ENCODE measurements at regions not wholly inside any gene's neighbourhood (a gene's known extent, or its start where the extent isn't known, plus 50 kb on each side); places are given as distances from the start of the nearest gene placed in this dataset.

DNA sequence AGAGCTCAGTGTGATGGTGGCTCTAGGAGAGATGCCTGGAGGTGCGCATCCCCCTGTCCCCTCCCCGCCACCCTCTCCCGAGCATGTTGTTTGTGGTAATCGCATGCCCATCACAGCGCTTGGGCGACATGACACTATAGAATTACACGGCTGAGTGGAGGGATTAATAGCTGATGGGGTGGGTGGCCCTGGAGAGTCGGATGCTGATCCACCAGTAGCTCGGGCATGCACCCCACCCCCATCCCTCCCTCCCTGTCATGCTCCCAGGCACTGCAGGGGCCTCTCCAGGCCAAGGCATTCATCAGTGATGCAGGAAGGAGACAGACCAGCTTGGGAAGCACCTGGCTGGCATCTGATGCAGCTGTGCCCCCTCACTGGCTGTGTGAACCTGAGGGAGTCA is 159.0 kb upstream of the IGSF21 start:
- TF ChIP-seq CTCF (conservative IDR thresholded peaks at IDR 0.05; ENCODE audit: low read length): no peak
- TF ChIP-seq EZH2phosphoT487 (IDR thresholded peaks at IDR 0.05; ENCODE audit: borderline replicate concordance): no peak
